GM12878 (cell line): ENCODE measurements at regions not wholly inside any gene's neighbourhood (a gene's known extent, or its start where the extent isn't known, plus 50 kb on each side); places are given as distances from the start of the nearest gene placed in this dataset.

ENCODE experiments used
- ATF2 ChIP-seq: IDR thresholded peaks from 2 replicates; pipeline ENCODE4 v1.6.1; 2012; ENCODE audit warnings: low read length, inconsistent platforms
- ATF3 ChIP-seq: IDR thresholded peaks from 2 replicates; pipeline ENCODE4 v1.6.1; 2011; ENCODE audit warnings: low read depth, mild to moderate bottlenecking, low read length, moderate library complexity, borderline replicate concordance; ENCODE audit errors: extremely low read depth
- BCL3 ChIP-seq: IDR thresholded peaks from 2 replicates; pipeline ENCODE4 v1.6.1; 2011; ENCODE audit warnings: borderline replicate concordance, low read depth, mild to moderate bottlenecking, moderate library complexity, low read length; ENCODE audit not compliant: insufficient read depth, poor library complexity, severe bottlenecking
- REST ChIP-seq: IDR thresholded peaks from 2 replicates; pipeline ENCODE4 v1.6.1; 2012; ENCODE audit warnings: mild to moderate bottlenecking, low read depth, low read length
- ZNF24 ChIP-seq: fragments of 450-650 bp; IDR thresholded peaks from 2 replicates; pipeline ENCODE4 v1.6.1; 2017; ENCODE audit warnings: antibody characterized with exemption, mild to moderate bottlenecking

- TF ChIP-seq REST (no peak), ATF3 (no peak), BCL3 (no peak), ZNF24 (no peak), ATF2 (no peak)
Observed at GRCh38 chrX:110472265-110472664, 113.6 kb downstream of the RTL9 start.
